GM18507 (cell line): ENCODE measurements at regions not wholly inside any gene's neighbourhood (a gene's known extent, or its start where the extent isn't known, plus 50 kb on each side); places are given as distances from the start of the nearest gene placed in this dataset.

Source experiments
- DNase-seq: peaks from one replicate; pipeline ENCODE4 v3.0.0; 2011; ENCODE audit warnings: low read depth; ENCODE audit not compliant: insufficient read length; ENCODE audit errors: extremely low spot score
- FAIRE-seq: peaks from 2 replicates; lab custom pipeline; 2011; peaks lifted over from hg19 to GRCh38; lab: Jason Lieb, UNC

GRCh38 chr17:73799096-73799495 lies 154.9 kb upstream of the SDK2 start:
- DNase-seq, result no peak
- no peak for FAIRE-seq

- no peak for FAIRE-seq
Observed at GRCh38 chr17:73799781-73800627, 155.8 kb upstream of the SDK2 start.

DNA sequence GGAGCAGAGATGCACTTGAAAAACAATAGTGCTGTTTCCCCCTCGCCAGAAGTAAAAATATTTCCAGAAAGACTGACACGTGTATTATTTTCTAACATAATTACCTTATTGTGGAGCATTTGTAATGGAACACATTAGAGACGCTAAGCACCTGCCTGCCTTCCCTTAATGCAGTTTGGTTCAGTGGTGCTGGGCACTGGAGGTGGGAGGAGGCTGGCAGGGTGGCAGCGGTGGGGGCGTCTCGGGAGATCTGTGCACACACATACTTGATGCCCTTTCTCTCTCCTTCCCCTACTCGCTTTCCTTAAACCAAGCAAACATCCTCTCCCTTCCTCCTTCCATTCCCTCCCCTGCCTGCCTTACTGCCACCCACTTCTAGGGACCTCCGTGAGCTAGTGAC lies 156.6 kb upstream of the SDK2 start:
- DNase-seq (no peak), FAIRE-seq (no peak)

More at GRCh38 chr17:73799781-73800627, 155.8 kb upstream of the SDK2 start:
- no peak for DNase-seq

DNA sequence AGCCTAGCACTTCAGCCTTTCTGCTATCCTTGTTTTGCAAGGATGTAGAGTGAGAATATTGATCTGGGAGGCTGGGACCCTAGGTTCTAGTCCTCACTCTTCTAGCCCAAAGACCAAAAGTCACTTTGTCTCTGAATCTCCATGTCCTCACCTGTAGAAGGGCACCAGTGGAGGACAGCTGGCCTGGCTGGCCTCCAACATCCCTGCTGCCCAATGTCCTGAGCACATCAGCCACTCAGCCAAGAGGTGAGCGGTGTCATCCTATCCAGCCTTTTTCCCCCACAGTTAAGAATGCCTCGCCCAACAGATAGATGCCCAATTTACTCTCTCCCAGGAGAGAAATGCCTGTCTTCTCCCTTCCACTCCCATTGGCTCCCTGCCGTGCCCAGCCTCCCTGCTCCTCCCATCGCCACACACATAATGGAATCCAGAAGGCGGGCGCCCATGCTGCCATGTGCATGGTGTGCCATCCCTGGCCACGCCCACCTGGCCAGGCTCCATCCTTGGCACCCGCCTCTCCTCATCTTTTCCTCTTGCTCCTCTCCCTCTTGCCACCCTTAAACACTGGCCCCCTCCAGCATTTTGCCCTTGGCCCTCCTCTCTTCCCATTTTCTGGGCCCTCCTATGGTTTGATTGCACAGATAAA lies 157.3 kb upstream of the SDK2 start:
- DNase-seq (no peak), FAIRE-seq (no peak)

DNA sequence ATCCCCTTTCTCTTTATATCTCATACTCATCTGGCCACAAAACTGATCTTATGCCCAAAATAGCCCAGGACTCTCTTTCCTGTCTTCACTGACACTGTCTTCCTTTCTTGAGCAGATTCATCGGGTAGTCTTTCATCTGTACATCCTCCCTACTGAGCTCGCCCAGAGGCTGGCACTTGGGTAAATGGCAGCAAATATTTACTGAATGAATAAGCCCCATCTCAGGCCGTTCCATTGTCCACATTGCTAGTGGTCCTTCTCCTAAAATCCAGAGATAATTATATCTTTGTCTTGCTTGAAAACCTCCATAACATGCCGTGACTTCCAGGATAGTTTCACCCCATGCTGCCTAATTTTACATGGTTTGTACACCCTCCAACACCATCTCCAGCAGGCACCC lies 158.1 kb upstream of the SDK2 start:
- DNase-seq, result no peak

DNA sequence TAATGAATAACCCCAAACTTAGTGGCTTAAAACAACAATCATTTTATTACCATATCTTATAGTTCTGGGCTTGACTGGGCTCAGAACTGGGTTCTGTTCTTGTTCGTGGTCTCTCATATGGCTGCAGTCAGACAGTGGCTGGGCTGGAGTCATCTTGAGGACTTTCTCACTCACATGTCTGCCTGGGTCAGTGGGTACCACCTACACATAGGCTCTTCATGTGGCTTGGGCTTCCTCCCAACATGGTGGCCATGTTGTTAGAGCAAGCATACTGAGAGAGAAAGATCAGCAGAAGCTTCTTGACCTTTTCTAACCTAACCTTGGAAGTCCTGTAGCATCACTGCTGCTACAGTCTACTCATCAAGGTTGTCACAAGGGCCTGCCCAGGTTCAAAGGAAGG lies 158.6 kb upstream of the SDK2 start:
- DNase-seq (no peak), FAIRE-seq (no peak)

More for the DNA sequence above, 158.1 kb upstream of the SDK2 start:
- no peak for FAIRE-seq

- no peak for FAIRE-seq
- no peak for DNase-seq
Observed at GRCh38 chr17:73803964-73804435, 159.8 kb upstream of the SDK2 start.

GRCh38 chr17:73806768-73807167 lies 162.5 kb upstream of the SDK2 start:
- no peak for FAIRE-seq
- DNase-seq, result no peak

- no peak for DNase-seq
- no peak for FAIRE-seq
Observed at GRCh38 chr17:73813201-73813600, 169.0 kb upstream of the SDK2 start.

- DNase-seq (no peak), FAIRE-seq (no peak)
Observed at GRCh38 chr17:73814075-73814474, 169.8 kb upstream of the SDK2 start.

- FAIRE-seq (no peak), DNase-seq (no peak)
Observed at GRCh38 chr17:73815474-73815873, 171.2 kb upstream of the SDK2 start.

DNA sequence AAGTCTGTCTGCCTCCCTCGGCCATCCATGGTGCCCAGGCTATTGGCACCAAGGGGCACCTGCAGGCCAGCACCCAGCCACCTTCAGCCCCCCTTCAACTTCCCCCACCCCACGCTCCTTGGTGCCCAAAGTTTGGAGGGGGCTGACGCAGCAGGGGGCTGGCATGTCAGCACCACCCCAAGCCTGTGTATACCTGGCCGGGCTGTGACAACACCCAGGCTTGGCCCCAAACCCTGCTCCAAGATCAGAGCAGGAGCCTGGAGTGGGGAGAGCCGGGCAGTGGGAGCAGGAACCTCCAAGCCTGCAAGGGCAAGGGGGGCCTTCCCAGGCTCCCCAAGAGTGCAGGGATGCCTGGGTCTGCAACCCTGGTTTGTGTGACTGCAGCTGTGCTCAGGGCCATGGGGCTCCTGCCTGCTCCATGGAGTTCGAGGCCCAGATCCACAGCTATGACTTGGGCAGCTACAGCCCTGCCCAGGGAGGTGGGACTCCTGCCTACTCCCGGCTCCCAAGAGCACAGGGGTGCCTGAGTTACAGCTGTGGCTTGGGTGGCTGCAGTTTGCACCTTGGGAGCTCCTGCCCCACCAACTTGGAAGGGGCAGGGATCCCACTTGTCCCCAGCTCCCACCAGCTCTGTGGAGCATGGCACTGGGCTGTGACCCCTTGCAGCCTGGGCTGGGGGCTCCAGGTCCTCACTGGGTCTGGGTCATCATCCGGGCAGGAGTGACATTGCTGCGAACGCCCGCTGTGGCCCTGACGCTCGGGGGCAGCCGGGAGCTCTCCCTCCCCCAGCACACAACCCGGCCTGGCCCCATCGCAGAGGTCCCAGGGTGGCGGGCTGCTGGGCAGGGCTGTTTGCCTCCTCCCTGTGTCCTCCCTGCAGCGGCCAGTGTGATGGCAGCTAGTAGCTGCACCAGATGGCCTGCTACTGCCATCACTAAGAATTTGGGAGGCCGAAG lies 175.5 kb upstream of the SDK2 start:
- DNase-seq, result no peak
- FAIRE-seq, result no peak

GRCh38 chr17:73820686-73821448 lies 176.6 kb upstream of the SDK2 start:
- FAIRE-seq, result no peak

DNA sequence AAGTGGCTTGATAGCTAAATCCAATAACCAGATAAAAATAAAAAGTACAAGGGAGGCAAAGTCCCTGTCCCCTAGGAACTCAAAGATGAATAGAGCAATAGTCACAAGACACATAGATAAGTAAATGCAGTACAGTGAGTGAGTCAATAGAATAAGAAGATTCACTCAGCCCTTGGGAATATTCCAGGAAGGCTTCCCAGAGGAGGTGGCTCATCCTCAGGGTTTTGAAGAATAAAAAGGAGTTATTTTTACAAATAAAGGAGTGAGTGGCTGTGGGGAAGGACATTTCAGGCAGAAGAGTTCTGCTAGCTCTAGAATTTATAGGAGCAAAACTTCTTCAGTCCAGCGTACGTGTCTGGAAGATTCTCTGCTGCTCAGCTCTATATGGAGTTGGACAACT lies 177.4 kb upstream of the SDK2 start:
- no peak for FAIRE-seq
- no peak for DNase-seq

More at GRCh38 chr17:73820686-73821448, 176.6 kb upstream of the SDK2 start:
- DNase-seq, result no peak

GRCh38 chr17:73822371-73822770 lies 178.1 kb upstream of the SDK2 start:
- no peak for FAIRE-seq

DNA sequence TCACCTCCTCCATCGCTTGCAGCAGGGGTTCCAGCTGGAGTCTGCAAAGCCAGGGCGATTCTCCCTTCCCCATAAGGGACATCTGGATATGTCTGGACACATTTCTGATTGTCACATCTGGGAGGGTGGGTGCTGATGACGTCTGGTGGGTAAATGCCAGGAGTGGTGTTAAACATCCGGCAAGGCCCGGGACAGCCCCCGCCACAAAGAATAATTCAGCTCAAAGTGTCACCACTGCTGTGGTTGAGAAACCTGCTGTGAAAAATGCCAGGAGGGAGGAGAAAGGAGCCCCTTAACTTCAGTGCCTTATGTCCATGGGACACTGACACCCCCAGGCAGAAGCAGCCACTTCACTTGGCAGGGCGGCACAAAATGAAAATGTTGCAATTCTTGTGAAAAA lies 179.4 kb upstream of the SDK2 start:
- FAIRE-seq, result no peak
- no peak for DNase-seq

More at GRCh38 chr17:73822371-73822770, 178.1 kb upstream of the SDK2 start:
- DNase-seq, result no peak

- FAIRE-seq (no peak), DNase-seq (no peak)
Observed at GRCh38 chr17:73824321-73824720, 180.1 kb upstream of the SDK2 start.

- DNase-seq (no peak), FAIRE-seq (no peak)
Observed at GRCh38 chr17:73826181-73826871, 182.1 kb upstream of the SDK2 start.

- FAIRE-seq (no peak), DNase-seq (no peak)
Observed at GRCh38 chr17:73826872-73827228, 182.6 kb upstream of the SDK2 start.
